ENCODE measurements at regions not wholly inside any gene's neighbourhood (a gene's known extent, or its start where the extent isn't known, plus 50 kb on each side); places are given as distances from the start of the nearest gene placed in this dataset.

- H3K36me3 Mint-ChIP-seq, result peaks cover 0 to 13% (median 0%) of the 10 kb centered on the region in 3 donors
These were observed 325.0 kb downstream of the ADCYAP1 start for GRCh38 chr18:1229634-1230033.

GRCh38 chr18:1232867-1233266 is 328.2 kb downstream of the ADCYAP1 start:
- Mint-ChIP-seq H3K4me3 (no peak overlapping the region), H3K9me3 (peaks cover 14 to 73% (median 41%) of the 10 kb centered on the region in 9 donors), H3K36me3 (peaks cover 0 to 27% (median 0%) of the 10 kb centered on the region in 3 donors), H3K27me3 (no peaks in the 10 kb centered on the region), H3K27ac (no peak overlapping the region), H3K4me1 (no peaks in the 10 kb centered on the region)
- ATAC-seq (no peak), DNase-seq (no peak)
- POLR2A ChIA-PET, result no interaction called here

More at GRCh38 chr18:1229634-1230033, 325.0 kb downstream of the ADCYAP1 start:
- no peak overlapping the region for H3K27ac Mint-ChIP-seq
- H3K27me3 Mint-ChIP-seq, result no peaks in the 10 kb centered on the region
- H3K4me3 Mint-ChIP-seq, result no peak overlapping the region
- DNase-seq (no peak), ATAC-seq (no peak)
- H3K4me1 Mint-ChIP-seq, result no peaks in the 10 kb centered on the region
- peaks cover 10 to 47% (median 32%) of the 10 kb centered on the region in 9 donors for H3K9me3 Mint-ChIP-seq
- POLR2A ChIA-PET, result no interaction called here

GRCh38 chr18:1240701-1241100 is 336.0 kb downstream of the ADCYAP1 start:
- DNase-seq (no peak), ATAC-seq (no peak)
- Mint-ChIP-seq H3K27me3 (peaks cover 0 to 3% (median 0%) of the 10 kb centered on the region in 5 donors), H3K27ac (no peak overlapping the region), H3K9me3 (peaks cover 3 to 30% (median 12%) of the 10 kb centered on the region in 9 donors), H3K4me1 (no peaks in the 10 kb centered on the region), H3K4me3 (no peak overlapping the region), H3K36me3 (peaks cover 0 to 5% (median 0%) of the 10 kb centered on the region in 3 donors)
- POLR2A ChIA-PET, result no interaction called here

- Mint-ChIP-seq H3K27ac (no peak overlapping the region), H3K27me3 (peaks cover 0 to 3% (median 0%) of the 10 kb centered on the region in 5 donors), H3K4me3 (no peak overlapping the region), H3K9me3 (peaks cover 0 to 27% (median 0%) of the 10 kb centered on the region in 9 donors), H3K4me1 (no peaks in the 10 kb centered on the region), H3K36me3 (no peaks in the 10 kb centered on the region)
- DNase-seq, result no peak
- ATAC-seq, result no peak
- POLR2A ChIA-PET, result no interaction called here
These were observed 339.9 kb downstream of the ADCYAP1 start for GRCh38 chr18:1244397-1245122.

- DNase-seq (no peak), ATAC-seq (no peak)
- Mint-ChIP-seq H3K27ac (no peak overlapping the region), H3K4me3 (no peak overlapping the region), H3K27me3 (peaks cover 0 to 3% (median 0%) of the 10 kb centered on the region in 5 donors), H3K36me3 (no peaks in the 10 kb centered on the region), H3K9me3 (peaks cover 0 to 27% (median 0%) of the 10 kb centered on the region in 9 donors), H3K4me1 (no peaks in the 10 kb centered on the region)
- POLR2A ChIA-PET, result no interaction called here
These were observed 342.2 kb downstream of the ADCYAP1 start for GRCh38 chr18:1246827-1247226.

- no peaks in the 10 kb centered on the region for H3K36me3 Mint-ChIP-seq
- H3K9me3 Mint-ChIP-seq, result peaks cover 0 to 8% (median 2%) of the 10 kb centered on the region in 9 donors
- H3K4me1 Mint-ChIP-seq, result no peaks in the 10 kb centered on the region
- DNase-seq (no peak), ATAC-seq (no peak)
- H3K27me3 Mint-ChIP-seq, result no peaks in the 10 kb centered on the region
- no peak overlapping the region for H3K4me3 Mint-ChIP-seq
- H3K27ac Mint-ChIP-seq, result no peak overlapping the region
- POLR2A ChIA-PET, result no interaction called here
These were observed 347.9 kb downstream of the ADCYAP1 start for GRCh38 chr18:1252534-1252933.

- no peaks in the 10 kb centered on the region for H3K36me3 Mint-ChIP-seq
- H3K27ac Mint-ChIP-seq, result no peak overlapping the region
- ATAC-seq (no peak), DNase-seq (no peak)
- no peaks in the 10 kb centered on the region for H3K4me1 Mint-ChIP-seq
- H3K27me3 Mint-ChIP-seq, result no peaks in the 10 kb centered on the region
- no peak overlapping the region for H3K4me3 Mint-ChIP-seq
- POLR2A ChIA-PET, result no interaction called here
- peaks cover 0 to 8% (median 2%) of the 10 kb centered on the region in 9 donors for H3K9me3 Mint-ChIP-seq
These were observed 348.3 kb downstream of the ADCYAP1 start for GRCh38 chr18:1252936-1253335.

- ATAC-seq, result no peak
- Mint-ChIP-seq H3K36me3 (no peaks in the 10 kb centered on the region), H3K4me3 (no peak overlapping the region), H3K4me1 (no peaks in the 10 kb centered on the region), H3K27me3 (no peaks in the 10 kb centered on the region), H3K9me3 (peaks cover 0 to 10% (median 4%) of the 10 kb centered on the region in 9 donors), H3K27ac (no peak overlapping the region)
- POLR2A ChIA-PET, result no interaction called here
- no peak for DNase-seq
These were observed 349.2 kb downstream of the ADCYAP1 start for GRCh38 chr18:1253827-1254226.

- no peak for DNase-seq
- Mint-ChIP-seq H3K4me3 (no peak overlapping the region), H3K4me1 (no peaks in the 10 kb centered on the region), H3K9me3 (peaks cover 9 to 29% (median 18%) of the 10 kb centered on the region in 9 donors), H3K27me3 (no peaks in the 10 kb centered on the region), H3K36me3 (no peaks in the 10 kb centered on the region), H3K27ac (no peak overlapping the region)
- ATAC-seq, result no peak
- POLR2A ChIA-PET, result no interaction called here
These were observed 356.4 kb downstream of the ADCYAP1 start for GRCh38 chr18:1261054-1261453.

GRCh38 chr18:1267021-1267420 is 362.4 kb downstream of the ADCYAP1 start:
- Mint-ChIP-seq H3K9me3 (peaks cover 0 to 10% (median 3%) of the 10 kb centered on the region in 9 donors), H3K27ac (no peak overlapping the region), H3K27me3 (no peaks in the 10 kb centered on the region), H3K4me3 (no peak overlapping the region), H3K4me1 (no peaks in the 10 kb centered on the region), H3K36me3 (no peaks in the 10 kb centered on the region)
- POLR2A ChIA-PET, result no interaction called here
- DNase-seq, result no peak
- no peak for ATAC-seq

- H3K9me3 Mint-ChIP-seq, result peaks cover 0 to 11% (median 1%) of the 10 kb centered on the region in 9 donors
- H3K27me3 Mint-ChIP-seq, result peaks cover 0 to 1% (median 0%) of the 10 kb centered on the region in 5 donors
- H3K27ac Mint-ChIP-seq, result no peak overlapping the region
- no peaks in the 10 kb centered on the region for H3K4me1 Mint-ChIP-seq
- no peaks in the 10 kb centered on the region for H3K36me3 Mint-ChIP-seq
- ATAC-seq, result no peak
- POLR2A ChIA-PET, result no interaction called here
- no peak for DNase-seq
- no peak overlapping the region for H3K4me3 Mint-ChIP-seq
These were observed 365.4 kb downstream of the ADCYAP1 start for GRCh38 chr18:1270081-1270480.

GRCh38 chr18:1273469-1273868 is 368.8 kb downstream of the ADCYAP1 start:
- Mint-ChIP-seq H3K9me3 (peaks cover 0 to 21% (median 1%) of the 10 kb centered on the region in 9 donors), H3K27me3 (peaks cover 0 to 1% (median 0%) of the 10 kb centered on the region in 5 donors), H3K4me1 (no peaks in the 10 kb centered on the region), H3K27ac (no peak overlapping the region), H3K4me3 (no peak overlapping the region), H3K36me3 (no peaks in the 10 kb centered on the region)
- POLR2A ChIA-PET, result no interaction called here
- no peak for ATAC-seq
- no peak for DNase-seq

- H3K27me3 Mint-ChIP-seq, result peaks cover 0 to 2% (median 0%) of the 10 kb centered on the region in 5 donors
- no peaks in the 10 kb centered on the region for H3K36me3 Mint-ChIP-seq
- no peaks in the 10 kb centered on the region for H3K4me1 Mint-ChIP-seq
- DNase-seq (no peak), ATAC-seq (no peak)
- H3K9me3 Mint-ChIP-seq, result peaks cover 0 to 15% (median 0%) of the 10 kb centered on the region in 9 donors
- H3K27ac Mint-ChIP-seq, result no peak overlapping the region
- no peak overlapping the region for H3K4me3 Mint-ChIP-seq
- POLR2A ChIA-PET, result no interaction called here
These were observed 387.5 kb downstream of the ADCYAP1 start for GRCh38 chr18:1292167-1292566.

- Mint-ChIP-seq H3K36me3 (no peaks in the 10 kb centered on the region), H3K4me1 (no peaks in the 10 kb centered on the region), H3K27me3 (peaks cover 0 to 2% (median 0%) of the 10 kb centered on the region in 5 donors), H3K4me3 (no peak overlapping the region), H3K27ac (no peak overlapping the region), H3K9me3 (peaks cover 0 to 16% (median 2%) of the 10 kb centered on the region in 9 donors)
- ATAC-seq, result no peak
- POLR2A ChIA-PET, result no interaction called here
- no peak for DNase-seq
These were observed 389.6 kb downstream of the ADCYAP1 start for GRCh38 chr18:1294229-1294628.
